Fibroblast of skin of abdomen (primary cell): ENCODE measurements at regions not wholly inside any gene's neighbourhood (a gene's known extent, or its start where the extent isn't known, plus 50 kb on each side); places are given as distances from the start of the nearest gene placed in this dataset.
A peak's percentile ranks its signal among the peaks of the same experiment; 100 is the strongest.

Experiments
- DNase-seq: peaks from one replicate; pipeline ENCODE4 v3.0.0-alpha.2; 2013

DNA sequence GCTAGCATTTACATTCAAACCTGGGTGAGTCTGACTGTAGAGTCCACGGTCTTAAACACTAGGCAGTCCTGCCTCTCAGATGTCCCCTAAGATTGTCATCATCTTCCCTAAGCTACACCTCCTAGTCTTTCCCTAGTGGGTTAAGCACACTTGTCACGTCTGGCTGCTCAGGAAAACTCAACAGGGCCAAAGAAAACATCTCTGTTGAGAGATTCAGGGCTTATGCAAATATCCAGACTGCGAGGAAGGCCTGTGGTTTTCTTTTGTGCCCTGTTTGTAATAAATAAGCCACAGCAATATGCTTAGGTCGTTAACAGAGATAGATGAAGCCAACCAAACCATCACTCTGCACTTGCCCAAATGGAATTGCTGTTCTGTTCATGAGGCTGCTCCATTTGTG is 472.6 kb upstream of the DEPDC1 start:
- no peak for DNase-seq

DNA sequence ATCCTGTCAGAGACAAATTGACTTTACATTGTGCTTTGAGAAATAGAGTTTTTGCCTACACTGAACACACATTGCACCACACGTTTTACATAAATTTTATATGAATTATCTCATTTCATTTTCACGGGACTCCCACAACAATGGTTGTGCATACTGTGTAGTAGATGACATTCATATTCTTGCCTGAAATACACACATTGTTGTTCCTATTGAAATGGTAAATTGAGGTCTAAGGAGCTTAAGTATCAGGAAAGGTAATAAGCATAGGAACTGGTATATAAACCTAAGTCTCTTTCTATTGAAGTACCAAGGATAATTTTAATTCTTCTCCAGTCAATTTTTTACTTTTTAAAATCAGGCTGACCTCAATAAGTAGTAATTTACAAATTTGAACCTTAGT is 473.7 kb upstream of the DEPDC1 start:
- DNase-seq = no peak

DNA sequence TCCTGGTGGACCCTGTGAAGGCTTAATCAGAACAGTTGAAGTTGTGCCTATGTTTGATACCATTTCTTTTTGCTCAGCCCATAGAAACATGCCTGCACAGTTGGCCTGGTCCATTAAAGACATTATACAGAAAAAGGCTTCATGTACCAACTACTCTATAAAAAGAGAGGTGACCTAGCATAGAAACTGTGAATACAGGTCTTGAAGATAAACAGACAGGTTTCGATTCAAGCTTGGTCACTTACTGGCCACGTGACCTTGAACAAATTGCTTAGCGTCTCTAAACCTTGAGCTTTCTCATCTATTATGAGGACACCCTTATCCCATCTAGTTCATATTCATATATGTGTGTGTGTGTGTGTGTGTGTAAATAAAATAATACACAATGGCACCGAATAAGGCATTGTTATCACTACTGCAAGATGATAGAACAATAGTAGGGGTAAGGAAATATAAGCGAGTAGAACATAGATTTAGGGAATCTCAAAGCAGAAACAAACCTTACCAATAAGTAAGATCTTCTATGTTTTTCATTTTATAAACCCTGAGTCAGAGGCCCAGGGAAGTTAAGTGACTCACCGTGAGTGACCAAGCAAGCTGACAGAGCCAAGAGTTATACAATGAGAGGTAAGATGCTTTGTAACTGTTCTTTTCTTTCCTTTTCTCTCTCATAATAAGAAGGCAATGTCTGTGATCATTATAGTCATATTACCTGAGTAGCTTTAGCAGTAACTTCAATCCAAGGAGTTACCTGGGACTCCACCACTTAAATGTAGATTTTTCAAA is 476.8 kb upstream of the DEPDC1 start:
- peak; percentile 28 for DNase-seq

DNA sequence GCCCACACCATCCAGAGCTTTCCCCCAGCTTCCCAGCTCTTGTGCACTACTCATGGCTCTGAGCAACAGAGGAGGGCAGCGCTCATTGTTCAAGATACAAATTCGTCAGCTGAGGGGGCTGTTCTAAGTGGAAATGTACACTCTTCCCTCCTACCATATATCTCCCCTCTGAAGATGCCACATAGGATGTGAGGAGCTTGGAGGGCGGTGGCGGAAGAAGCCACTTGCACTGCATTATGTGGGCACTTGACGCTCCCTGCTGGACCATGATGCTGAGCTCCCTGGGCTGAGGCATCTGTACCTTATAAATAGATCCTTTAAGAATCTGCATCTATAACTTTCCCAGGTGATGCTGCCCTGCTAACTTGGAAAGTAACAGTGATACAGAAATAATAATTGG is 477.6 kb upstream of the DEPDC1 start:
- no peak for DNase-seq

DNA sequence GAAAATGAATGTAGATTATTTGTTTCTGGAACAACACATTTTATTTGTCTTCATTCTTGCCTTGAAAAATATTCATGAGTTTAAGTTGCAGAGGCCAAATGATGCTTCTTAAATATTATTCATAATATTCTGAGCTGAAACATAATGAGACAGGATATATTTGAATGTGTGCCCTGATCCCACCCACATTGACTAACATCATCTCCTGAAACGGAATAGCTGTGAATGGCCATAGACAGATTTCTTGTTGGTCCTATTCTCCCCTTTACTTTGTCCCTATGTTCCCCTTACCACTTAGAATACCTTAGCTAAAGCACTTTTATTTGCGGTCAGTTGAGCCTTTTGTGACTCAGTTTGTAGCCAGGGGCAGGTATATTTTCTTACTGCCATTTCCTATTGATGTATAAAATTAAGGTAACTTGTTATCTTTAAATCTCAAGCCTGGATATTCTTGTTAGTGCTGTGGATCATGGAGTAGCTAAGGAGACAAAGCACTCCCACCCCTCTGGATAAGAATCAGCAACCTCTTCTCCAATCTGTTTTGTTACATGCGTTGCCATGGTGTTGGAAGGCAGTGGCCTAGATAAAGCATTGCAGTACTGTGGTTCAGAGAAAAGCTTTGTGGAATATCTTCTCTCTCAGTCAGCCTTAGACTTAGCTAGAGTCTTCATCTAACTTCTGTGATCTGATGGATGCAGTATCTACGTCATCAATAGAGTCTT is 478.5 kb upstream of the DEPDC1 start:
- DNase-seq = no peak

DNA sequence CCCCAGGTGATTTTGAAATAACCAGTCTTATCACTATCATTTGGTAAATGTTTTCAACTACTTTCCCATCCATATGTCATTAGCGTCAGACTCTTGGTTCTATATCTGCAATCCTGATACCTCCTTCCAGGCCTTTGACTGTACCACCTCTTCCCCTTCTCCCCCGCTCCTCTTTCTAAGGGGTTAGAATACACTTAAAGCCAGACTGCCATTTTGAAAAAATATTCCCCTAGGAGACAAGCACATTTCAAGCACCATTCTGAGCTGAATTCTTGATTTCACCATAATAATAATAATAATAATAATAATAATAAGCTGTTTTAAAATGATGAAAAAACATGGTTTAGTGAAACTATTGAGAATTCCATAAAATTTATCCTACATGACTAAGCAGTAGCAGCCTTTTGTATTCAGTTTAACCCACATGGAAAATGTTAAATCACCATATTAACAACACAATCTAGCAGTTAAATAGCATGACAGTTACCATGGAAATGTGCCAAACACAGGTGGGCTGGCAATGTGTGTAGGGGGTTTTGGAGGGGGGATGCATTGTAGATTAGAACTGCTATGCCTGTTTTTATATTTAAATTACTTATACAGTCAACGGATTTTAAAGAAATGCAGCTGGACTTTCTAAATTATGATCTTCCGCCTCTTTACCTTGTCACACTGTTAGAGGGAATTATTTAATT is 480.2 kb upstream of the DEPDC1 start:
- no peak for DNase-seq

DNA sequence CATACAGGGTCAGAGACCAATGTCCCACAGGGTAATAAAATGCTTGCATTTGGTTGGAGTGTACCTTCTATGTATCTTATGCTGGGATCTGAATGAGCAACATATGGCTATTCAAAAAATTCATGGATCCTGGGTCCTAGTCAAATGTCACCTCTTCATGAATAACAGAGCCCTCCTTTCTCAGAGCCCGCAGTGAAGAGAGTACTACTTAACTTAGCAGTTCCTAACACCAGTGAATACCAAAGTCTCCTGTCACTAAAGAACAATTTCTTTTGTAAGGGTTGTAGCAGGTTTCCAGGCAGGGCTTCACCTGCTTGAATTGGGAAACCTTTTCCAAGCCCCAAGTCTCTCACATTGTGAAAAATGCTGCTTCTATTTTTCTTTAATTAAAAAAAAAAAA is 483.0 kb upstream of the DEPDC1 start:
- no peak for DNase-seq

DNA sequence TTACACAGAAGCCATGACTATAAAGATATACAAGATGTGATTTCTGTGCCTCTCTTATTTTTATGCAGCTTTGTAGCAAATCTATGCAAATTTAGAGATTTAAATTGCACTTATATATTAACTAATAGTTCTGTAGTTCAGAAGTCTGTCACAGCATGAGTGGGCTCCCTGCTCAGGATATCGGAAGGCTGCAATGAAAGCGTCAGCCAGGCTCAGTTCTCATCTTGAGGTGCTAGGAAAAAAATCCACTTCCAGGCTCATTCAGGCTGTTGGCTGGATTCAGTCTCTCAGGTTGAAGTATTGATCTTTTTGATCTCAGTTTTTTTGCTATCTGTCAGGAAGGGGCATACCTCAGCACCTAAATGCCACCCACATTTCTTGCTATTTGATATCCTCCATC is 487.4 kb upstream of the DEPDC1 start:
- DNase-seq = no peak

DNA sequence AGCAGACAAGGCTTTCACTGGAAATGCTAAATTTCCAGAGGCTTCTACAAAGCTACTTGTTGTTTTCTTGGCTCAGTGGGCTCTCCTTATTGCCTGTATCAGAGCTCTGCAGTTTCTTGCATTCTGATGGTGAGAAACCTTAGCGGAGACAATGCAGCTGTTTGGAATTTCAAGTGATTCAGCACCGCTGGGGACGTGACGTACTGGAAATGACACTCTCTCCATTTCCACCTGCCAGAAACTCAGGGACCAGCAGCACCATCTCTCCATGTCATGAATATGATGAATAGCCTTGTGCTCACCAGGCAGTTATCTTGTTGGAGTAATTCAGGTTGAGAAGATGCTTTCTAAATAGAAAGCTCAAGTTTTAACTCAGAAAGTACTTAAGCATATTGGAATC is 497.2 kb upstream of the DEPDC1 start:
- DNase-seq = no peak

DNA sequence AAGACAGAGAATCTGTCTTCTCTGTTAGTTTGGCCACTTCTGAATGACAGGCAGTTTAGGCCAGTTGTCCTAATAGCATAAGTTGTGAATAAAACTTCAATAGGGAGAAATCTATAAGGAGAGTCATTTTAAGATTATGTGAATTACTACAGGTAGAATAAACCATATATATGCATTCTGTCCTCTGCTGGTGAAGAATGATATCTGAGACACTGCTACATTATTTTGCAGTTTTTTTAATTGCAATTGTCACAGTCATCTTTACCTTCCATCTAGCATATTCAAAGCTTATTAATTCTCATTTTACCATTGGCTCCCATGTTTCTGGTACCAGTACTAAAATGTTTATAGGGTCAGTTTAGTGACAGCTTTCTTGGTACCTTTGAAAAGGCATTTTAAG is 519.6 kb upstream of the DEPDC1 start:
- no peak for DNase-seq

DNA sequence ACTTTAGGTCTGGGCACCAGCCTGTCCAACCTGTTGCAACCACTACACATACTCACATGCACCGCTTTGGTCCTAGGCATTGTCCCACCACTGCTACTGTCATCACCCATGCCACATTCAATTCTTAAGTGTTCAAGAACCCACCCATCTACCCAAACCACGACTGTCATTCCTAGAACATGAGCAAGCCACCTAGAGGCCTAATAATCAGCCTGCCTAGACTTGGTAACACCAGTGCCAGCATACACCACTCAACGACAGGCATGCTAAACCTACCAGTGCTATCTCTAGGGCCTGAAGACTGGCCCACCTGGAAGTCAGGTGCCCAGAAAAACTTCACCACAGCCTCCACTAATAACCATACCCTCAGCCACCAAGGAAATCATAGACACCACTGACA is 532.8 kb upstream of the DEPDC1 start:
- no peak for DNase-seq

DNA sequence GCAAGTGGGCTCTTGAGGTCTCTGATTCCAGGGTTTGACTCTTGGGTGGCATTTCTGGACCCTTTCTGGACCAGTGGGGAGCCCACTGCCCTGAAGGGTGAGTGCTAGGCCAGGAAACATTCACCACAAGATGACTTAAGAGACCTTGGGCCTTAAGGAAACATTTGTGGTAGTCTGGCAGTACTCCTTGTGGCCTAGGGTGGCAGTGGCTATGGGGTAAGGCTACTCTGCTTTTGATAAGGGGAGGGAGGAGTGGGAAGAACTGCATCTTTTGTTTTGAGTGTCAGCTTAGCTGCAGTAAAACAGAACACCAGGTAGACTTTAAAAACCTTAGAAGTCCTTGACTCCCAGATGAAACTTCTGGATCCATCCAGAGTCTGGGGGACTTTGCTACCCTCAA is 529.3 kb upstream of the LRRC7 start:
- no peak for DNase-seq

DNA sequence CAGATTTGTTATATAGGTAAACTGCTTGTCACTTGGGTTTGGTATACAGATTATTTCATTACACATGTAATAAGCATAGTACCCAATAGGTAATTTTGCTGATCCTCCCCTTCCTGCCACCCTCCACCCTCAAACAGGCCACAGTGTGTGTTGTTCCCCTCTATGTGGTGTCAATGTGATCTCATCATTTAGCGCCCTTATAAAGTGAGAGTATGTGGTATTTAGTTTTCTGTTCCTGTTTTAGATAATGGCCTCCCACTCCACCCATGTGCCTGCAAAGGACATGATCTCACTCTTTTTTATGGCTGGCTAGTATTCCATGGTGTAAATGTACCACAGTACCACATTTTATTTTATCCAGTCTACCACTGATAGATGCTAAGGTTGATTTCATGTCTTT is 522.1 kb upstream of the LRRC7 start:
- no peak for DNase-seq

DNA sequence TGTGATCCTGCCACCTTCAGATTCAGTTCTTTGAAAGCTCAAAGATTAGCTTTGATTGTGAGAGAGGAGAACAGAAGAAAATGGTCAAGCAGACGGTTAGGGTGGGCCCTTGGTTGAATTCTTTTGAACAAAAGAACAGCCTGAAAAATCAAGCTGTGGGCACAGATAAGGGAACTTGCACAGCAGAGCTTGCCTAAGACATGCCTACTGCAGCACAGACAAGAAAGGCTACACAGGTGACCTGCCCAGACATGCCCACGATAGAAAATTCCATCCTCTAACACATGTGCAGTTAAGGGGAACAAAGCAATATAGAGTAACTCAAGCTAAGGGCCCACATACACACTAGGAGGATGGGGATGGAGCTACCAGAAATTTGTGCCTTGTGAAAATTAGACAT is 512.5 kb upstream of the LRRC7 start:
- no peak for DNase-seq

DNA sequence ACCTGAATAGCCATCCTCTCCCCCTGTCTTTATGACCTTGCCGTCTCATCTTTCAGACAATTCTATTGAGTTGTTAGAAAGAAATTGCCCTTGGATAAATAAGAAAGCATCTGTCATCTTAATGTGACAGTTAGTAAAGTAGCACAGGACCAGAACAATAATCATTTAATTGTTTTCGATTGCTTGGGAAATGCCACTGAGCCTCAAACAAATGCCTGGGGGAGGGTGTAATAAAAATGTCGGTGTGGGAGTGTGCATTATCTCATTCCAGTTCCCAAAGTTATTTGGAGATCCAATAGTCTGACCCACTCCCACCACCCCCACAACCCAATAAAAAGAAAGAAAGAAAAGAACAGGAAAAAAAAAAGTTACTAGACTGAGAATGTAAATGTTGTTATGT is 509.3 kb upstream of the LRRC7 start:
- DNase-seq = no peak

DNA sequence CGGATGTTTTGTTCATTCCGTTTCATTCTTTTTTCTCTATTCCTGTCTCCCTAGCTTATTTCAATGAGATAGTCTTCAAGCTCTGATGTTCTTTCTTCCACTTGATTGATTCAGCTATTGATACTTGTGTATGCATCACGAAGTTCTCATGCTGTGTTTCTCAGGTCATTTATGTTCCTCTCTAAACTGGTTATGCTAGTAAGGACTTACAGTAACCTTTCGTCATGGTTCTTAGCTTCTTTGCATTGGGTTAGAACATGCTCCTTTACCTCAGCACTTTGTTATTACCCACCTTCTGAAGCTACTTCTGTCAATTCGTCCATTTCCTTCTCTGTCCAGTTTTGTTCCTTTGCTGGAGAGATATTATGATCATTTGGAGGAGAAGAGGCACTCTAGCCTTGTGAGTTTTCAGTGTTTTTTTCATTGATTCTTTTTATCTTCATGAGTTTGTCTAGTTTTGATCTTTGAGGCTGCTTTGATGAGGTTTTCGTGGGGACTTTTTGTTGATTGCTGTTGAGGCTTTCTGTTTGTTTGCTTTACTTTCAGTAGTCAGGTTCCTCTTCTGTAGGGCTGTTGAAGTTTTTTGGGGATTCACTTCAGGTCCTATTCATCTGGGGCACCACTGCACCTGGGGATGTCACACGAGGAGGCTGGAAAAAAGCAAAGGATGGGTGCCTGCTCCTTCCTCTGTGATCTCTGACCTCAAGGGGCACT is 496.9 kb upstream of the LRRC7 start:
- DNase-seq = no peak

DNA sequence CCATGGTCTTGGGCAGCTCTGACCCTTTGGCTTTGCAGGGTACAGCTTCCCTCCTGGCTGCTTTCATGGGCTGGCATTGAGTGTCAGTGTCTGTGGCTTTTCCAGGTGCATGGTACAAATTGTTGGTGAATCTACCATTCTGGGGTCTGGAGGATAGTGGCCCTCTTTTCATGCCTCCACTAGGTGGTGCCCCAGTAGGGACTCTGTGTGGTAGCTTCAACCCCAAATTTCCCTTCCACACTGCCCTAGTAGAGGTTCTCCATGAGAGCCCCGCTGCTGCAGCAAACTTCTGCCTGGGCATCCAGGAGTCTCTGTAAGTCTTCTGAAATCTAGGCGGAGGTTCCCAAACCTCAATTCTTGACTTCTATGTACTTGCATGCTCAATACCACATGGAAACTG is 494.5 kb upstream of the LRRC7 start:
- no peak for DNase-seq

DNA sequence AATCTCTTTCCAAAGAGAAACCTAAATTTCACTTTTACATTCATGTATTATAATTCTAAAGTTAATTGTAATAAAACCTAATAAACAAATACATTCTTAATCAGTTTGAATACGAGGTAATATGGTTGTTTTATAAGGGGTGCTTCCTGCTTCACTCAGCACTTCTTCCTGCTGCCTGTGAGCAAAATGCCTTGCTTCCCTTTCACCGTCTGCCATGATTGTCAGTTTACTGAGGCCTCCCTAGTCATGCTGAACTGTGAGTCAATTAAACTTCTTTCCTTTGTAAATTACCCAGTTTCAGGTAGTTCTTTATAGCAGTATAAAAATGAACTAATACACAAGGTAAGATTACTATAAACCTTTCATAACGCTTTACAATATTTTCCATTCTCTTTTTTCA is 491.1 kb upstream of the LRRC7 start:
- no peak for DNase-seq

DNA sequence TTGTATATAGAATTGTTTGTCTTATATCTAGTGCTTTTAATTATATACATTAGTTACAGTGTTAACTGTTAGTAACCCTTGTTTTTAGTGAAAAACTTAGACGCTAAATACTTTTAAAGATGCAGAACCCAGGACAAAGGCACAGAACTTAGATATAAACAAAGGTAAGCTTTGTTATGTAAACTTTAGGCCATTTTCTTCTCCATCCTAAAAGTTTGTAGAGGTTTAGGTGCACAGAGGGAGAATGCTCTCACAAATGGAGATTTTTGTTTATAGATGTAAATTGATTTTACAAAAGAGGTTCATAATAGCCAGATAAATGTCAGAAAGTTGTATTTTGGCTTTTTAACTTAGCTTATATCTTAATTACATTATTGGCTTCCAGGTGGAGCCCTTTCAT is 490.5 kb upstream of the LRRC7 start:
- DNase-seq = no peak

DNA sequence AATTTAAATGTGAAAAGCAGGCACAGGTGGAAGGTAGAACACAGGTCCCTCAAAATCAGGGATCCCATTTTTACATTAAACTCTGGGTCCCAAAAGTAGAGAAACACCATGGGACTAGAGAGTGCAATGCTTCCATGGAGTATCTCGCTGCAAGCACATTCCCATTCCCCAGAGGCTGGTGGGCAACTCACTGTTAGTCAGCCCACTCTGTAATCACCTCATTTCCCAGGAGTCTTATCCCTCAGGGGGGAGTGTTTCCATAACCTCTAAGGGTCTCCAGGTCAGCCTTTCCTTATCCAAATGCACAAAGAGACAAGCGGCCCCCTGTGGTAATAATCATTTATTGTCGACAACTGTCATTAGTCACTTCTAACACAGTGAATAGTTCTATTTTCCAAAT is 490.1 kb upstream of the LRRC7 start:
- DNase-seq = no peak

DNA sequence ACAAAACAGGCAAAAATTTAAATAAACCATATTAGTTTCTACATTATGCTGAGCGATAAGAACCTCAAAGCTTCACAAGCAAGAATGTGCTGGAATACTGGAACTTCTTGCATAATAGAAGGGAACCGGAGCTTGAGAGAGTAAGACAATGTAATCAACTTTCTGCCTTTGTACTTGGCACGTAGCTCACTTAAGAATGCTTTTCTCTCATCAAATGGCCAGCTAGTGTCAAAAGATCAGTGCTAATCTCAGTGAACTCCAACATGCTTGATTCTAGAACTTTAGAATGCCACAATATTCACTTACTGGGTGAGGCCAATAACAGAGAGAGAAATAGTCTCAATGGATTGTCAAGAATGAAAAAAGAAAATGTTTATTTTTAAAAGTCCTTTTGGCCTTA is 486.1 kb upstream of the LRRC7 start:
- DNase-seq = no peak

DNA sequence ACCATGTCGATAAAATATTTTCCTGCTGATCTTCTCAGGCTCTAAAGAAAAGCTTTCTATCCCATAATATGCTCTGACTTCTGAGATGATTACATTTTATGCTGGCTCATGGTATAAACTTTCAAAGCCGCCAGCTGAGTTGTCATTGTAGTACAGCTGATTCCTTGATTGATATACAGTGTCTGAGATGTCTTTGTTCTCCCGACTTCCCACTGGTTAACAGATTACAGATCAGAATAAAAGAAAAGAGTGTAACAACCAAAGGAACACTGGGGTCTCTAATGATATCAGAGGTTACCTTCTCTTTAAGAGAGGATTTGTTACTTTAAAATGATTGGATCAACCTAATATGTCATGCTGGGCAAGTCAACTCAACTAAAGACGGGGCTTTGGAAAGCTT is 485.4 kb upstream of the LRRC7 start:
- DNase-seq = no peak

DNA sequence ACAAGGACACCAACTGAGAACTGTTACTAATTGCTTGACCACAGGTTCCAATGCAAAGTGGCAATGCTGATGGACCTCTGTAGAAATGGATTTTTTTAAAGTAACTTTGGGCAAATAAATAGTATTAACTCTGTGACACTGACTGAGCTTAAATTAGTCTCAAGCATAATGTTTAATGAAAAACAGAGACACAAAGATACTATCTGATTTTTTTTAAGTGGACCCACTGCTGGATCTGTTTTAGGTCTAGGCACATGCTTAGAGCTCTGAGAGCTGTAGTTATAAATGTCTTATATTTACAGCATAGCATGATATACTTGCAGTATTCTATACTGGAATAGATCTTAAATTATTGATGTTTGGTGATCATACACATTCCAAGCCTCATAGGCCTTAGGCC is 481.6 kb upstream of the LRRC7 start:
- no peak for DNase-seq
